ENCODE measurements at regions not wholly inside any gene's neighbourhood (a gene's known extent, or its start where the extent isn't known, plus 50 kb on each side); places are given as distances from the start of the nearest gene placed in this dataset.
"Not testable (repeated sequence)": the region's sequence is repeated elsewhere in the genome, so short reads cannot be mapped to it uniquely, and the experiment has no call there.

GRCh38 chr7:8938044-8938805 lies 504.8 kb downstream of the NXPH1 start:
- DNase-seq, result no peak

- DNase-seq, result no peak
Observed at GRCh38 chr7:8939446-8939845, 506.0 kb downstream of the NXPH1 start.

GRCh38 chr7:8963722-8964121 lies 530.3 kb downstream of the NXPH1 start:
- DNase-seq, result no peak

- no peak for DNase-seq
Observed at GRCh38 chr7:8965177-8965576, 531.8 kb downstream of the NXPH1 start.

GRCh38 chr7:8973601-8974000 lies 540.2 kb downstream of the NXPH1 start:
- no peak for DNase-seq

- DNase-seq, result no peak
Observed at GRCh38 chr7:8975681-8976080, 542.3 kb downstream of the NXPH1 start.

GRCh38 chr7:8982338-8982992 lies 549.1 kb downstream of the NXPH1 start:
- DNase-seq, result no peak

- no peak for DNase-seq
Observed at GRCh38 chr7:8985255-8985654, 551.8 kb downstream of the NXPH1 start.

- no peak for DNase-seq
Observed at GRCh38 chr7:8988267-8988666, 554.9 kb downstream of the NXPH1 start.

GRCh38 chr7:8991159-8991558 lies 557.8 kb downstream of the NXPH1 start:
- DNase-seq, result no peak

GRCh38 chr7:8998762-8999161 lies 565.4 kb downstream of the NXPH1 start:
- DNase-seq, result no peak

GRCh38 chr7:9013940-9014339 lies 580.5 kb downstream of the NXPH1 start:
- DNase-seq, result no peak

GRCh38 chr7:9017286-9017685 lies 583.9 kb downstream of the NXPH1 start:
- no peak for DNase-seq

- DNase-seq, result no peak
Observed at GRCh38 chr7:9022456-9022855, 589.0 kb downstream of the NXPH1 start.

GRCh38 chr7:9023675-9024294 lies 590.4 kb downstream of the NXPH1 start:
- no peak for DNase-seq

- no peak for DNase-seq
Observed at GRCh38 chr7:9026121-9026520, 592.7 kb downstream of the NXPH1 start.

- no peak for DNase-seq
Observed at GRCh38 chr7:9028012-9028411, 594.6 kb downstream of the NXPH1 start.

GRCh38 chr7:9029681-9030530 lies 596.5 kb downstream of the NXPH1 start:
- no peak for DNase-seq

GRCh38 chr7:9030976-9031375 lies 597.6 kb downstream of the NXPH1 start:
- DNase-seq, result no peak

GRCh38 chr7:9031386-9031785 lies 598.0 kb downstream of the NXPH1 start:
- no peak for DNase-seq

GRCh38 chr7:9036080-9036479 lies 602.7 kb downstream of the NXPH1 start:
- no peak for DNase-seq

- no peak for DNase-seq
Observed at GRCh38 chr7:9071160-9071762, 637.9 kb downstream of the NXPH1 start.

- DNase-seq, result not testable (repeated sequence)
Observed at GRCh38 chr7:9075774-9076173, 642.4 kb downstream of the NXPH1 start.
